H1 (cell line): ENCODE measurements at regions not wholly inside any gene's neighbourhood (a gene's known extent, or its start where the extent isn't known, plus 50 kb on each side); places are given as distances from the start of the nearest gene placed in this dataset.

ENCODE experiments used
- CTCF ChIA-PET: fragments of 300-600 bp; sonication (Branson Sonifier 250); formaldehyde crosslinking; loops from one replicate; lab custom pipeline; 2021; ENCODE audit not compliant: partially characterized antibody; lab: Charles Lee
- POLR2A ChIA-PET: fragments of 300-600 bp; sonication (Branson Sonifier 250); formaldehyde crosslinking; loops from one replicate; lab custom pipeline; 2021; ENCODE audit warnings: inconsistent platforms; ENCODE audit not compliant: partially characterized antibody; lab: Charles Lee
- DNase-seq, 2 experiments: peaks; one replicate each; pipeline versions ENCODE4 v3.0.0 to v3.0.0-alpha.2; 2010 to 2022; ENCODE audit warnings: low spot score in 2 of 2, low read depth in 1 of 2, mixed read lengths in 1 of 2
- FAIRE-seq: peaks from 2 replicates; lab custom pipeline; 2011; peaks lifted over from hg19 to GRCh38; lab: Jason Lieb, UNC
- H2AFZ ChIP-seq: 2 replicates; pipeline ENCODE4 v1.8.1; 2012; ENCODE audit warnings: low read length, inconsistent platforms
- H2AK5ac ChIP-seq: 2 replicates; pipeline ENCODE4 v1.6.1; 2013; ENCODE audit warnings: low read depth, low read length
- H2BK120ac ChIP-seq: replicated peaks from 2 replicates; pipeline ENCODE3; 2013; ENCODE audit warnings: low read depth, low read length, inconsistent platforms
- H2BK12ac ChIP-seq: 2 replicates; pipeline ENCODE4 v1.6.1; 2013; ENCODE audit warnings: low read depth, low read length
- H2BK15ac ChIP-seq: 2 replicates; pipeline ENCODE4 v1.6.1; 2013; ENCODE audit warnings: low read length
- H2BK20ac ChIP-seq: 2 replicates; pipeline ENCODE4 v1.6.1; 2013; ENCODE audit warnings: low read length
- H2BK5ac ChIP-seq: 2 replicates; pipeline ENCODE4 v1.6.1; 2013; ENCODE audit warnings: low read depth, low read length
- H3K14ac ChIP-seq: 2 replicates; pipeline ENCODE4 v1.6.1; 2013; ENCODE audit warnings: inconsistent platforms; ENCODE audit not compliant: insufficient read length
- H3K18ac ChIP-seq: 2 replicates; pipeline ENCODE4 v1.6.1; 2013; ENCODE audit warnings: low read length; ENCODE audit errors: extremely low read depth
- H3K23ac ChIP-seq: 2 replicates; pipeline ENCODE4 v1.6.1; 2013; ENCODE audit warnings: inconsistent platforms; ENCODE audit not compliant: insufficient read length
- H3K23me2 ChIP-seq: 2 replicates; pipeline ENCODE4 v1.6.1; 2013; ENCODE audit warnings: low read depth, low read length
- H3K27ac ChIP-seq: 2 replicates; pipeline ENCODE4 v1.6.1; 2011; ENCODE audit warnings: low read depth, low read length, inconsistent platforms
- H3K27me3 ChIP-seq, 4 experiments: replicated peaks in 1 of 4; 1 replicate in 1 of 4; 2 replicates in 3 of 4; pipeline versions ENCODE4 v1.6.1 to v1.8.1; 2011 to 2013; ENCODE audit warnings: low read length in 3 of 4, mild to moderate bottlenecking in 3 of 4, inconsistent platforms in 2 of 4, mixed read lengths in 2 of 4, moderate library complexity in 1 of 4; ENCODE audit not compliant: control insufficient read depth in 3 of 4, insufficient read depth in 3 of 4; ENCODE audit errors: extremely low read depth in 1 of 4
- H3K36me3 ChIP-seq, 4 experiments: 2 replicates each; pipeline versions ENCODE4 v1.6.1 to v1.8.1; 2011 to 2013; ENCODE audit warnings: mild to moderate bottlenecking in 4 of 4, low read length in 3 of 4, moderate library complexity in 2 of 4, control low read depth in 1 of 4, inconsistent platforms in 1 of 4; ENCODE audit not compliant: insufficient read depth in 4 of 4, control insufficient read depth in 2 of 4
- H3K4ac ChIP-seq: replicated peaks from 2 replicates; pipeline ENCODE3; 2013; ENCODE audit warnings: low read length, low read depth, mixed read lengths, inconsistent platforms; ENCODE audit not compliant: insufficient read length
- H3K4me1 ChIP-seq, 4 experiments: replicated peaks in 1 of 4; 1 replicate in 1 of 4; 2 replicates in 3 of 4; pipeline versions ENCODE4 v1.6.1 to v1.8.1; 2011 to 2013; ENCODE audit warnings: low read length in 3 of 4, inconsistent platforms in 2 of 4, mixed read lengths in 1 of 4; ENCODE audit not compliant: insufficient read depth in 4 of 4, control insufficient read depth in 3 of 4
- H3K4me2 ChIP-seq, 2 experiments: 2 replicates each; pipeline versions ENCODE4 v1.6.1 to v1.8.1; 2011 to 2013; ENCODE audit warnings: low read depth in 2 of 2, low read length in 2 of 2, control low read depth in 1 of 2, inconsistent platforms in 1 of 2, mild to moderate bottlenecking in 1 of 2; ENCODE audit not compliant: insufficient read depth in 1 of 2
- H3K4me3 ChIP-seq, 4 experiments: fragments of 200-600, 300-600 bp in 1 of 4; sonication (generic), shearing (Covaris generic), sonication (Bioruptor Twin) in 1 of 4; 2 replicates each; pipeline versions ENCODE4 v1.5.1 to v1.8.1; 2011 to 2016; ENCODE audit warnings: low read length in 4 of 4, low read depth in 3 of 4, control low read depth in 2 of 4, inconsistent platforms in 2 of 4, mild to moderate bottlenecking in 2 of 4, mixed read lengths in 1 of 4, moderate library complexity in 1 of 4; ENCODE audit not compliant: insufficient read depth in 2 of 4; ENCODE audit errors: extremely low read depth in 1 of 4
- H3K56ac ChIP-seq: replicated peaks from 2 replicates; pipeline ENCODE3; 2013; ENCODE audit warnings: low read depth, mild to moderate bottlenecking, mixed read lengths, low read length, inconsistent platforms; ENCODE audit not compliant: insufficient read length
- H3K79me1 ChIP-seq: 2 replicates; pipeline ENCODE4 v1.6.1; 2013; ENCODE audit warnings: low read depth, low read length, control low read depth
- H3K79me2 ChIP-seq, 2 experiments: 2 replicates each; pipeline versions ENCODE4 v1.6.1 to v1.8.1; 2012 to 2013; ENCODE audit warnings: low read length in 2 of 2, mild to moderate bottlenecking in 2 of 2, inconsistent platforms in 1 of 2; ENCODE audit not compliant: insufficient read depth in 2 of 2, control insufficient read depth in 1 of 2
- H3K9ac ChIP-seq, 4 experiments: replicated peaks in 1 of 4; 1 replicate in 1 of 4; 2 replicates in 3 of 4; pipeline versions ENCODE4 v1.6.1 to v1.8.1; 2011 to 2013; ENCODE audit warnings: low read depth in 3 of 4, low read length in 3 of 4, control low read depth in 2 of 4, mild to moderate bottlenecking in 2 of 4, moderate library complexity in 2 of 4, inconsistent platforms in 1 of 4; ENCODE audit errors: extremely low read depth in 1 of 4
- H3K9me3 ChIP-seq, 2 experiments: 2 replicates each; pipeline versions ENCODE4 v1.6.1 to v1.8.1; 2012 to 2013; ENCODE audit warnings: mild to moderate bottlenecking in 2 of 2, moderate library complexity in 2 of 2, control low read depth in 1 of 2, inconsistent platforms in 1 of 2, low read depth in 1 of 2, low read length in 1 of 2, mixed read lengths in 1 of 2; ENCODE audit not compliant: insufficient read depth in 2 of 2
- H4K20me1 ChIP-seq, 2 experiments: replicated peaks in 1 of 2; 2 replicates each; pipeline versions ENCODE3 to v1.8.1; 2011 to 2013; ENCODE audit warnings: inconsistent platforms in 2 of 2, low read length in 2 of 2, mild to moderate bottlenecking in 1 of 2; ENCODE audit not compliant: insufficient read depth in 2 of 2, control insufficient read depth in 1 of 2
- H4K5ac ChIP-seq: 2 replicates; pipeline ENCODE4 v1.6.1; 2013; ENCODE audit warnings: low read length, low read depth, mixed read lengths, inconsistent platforms; ENCODE audit not compliant: insufficient read length
- H4K8ac ChIP-seq: 2 replicates; pipeline ENCODE4 v1.8.0; 2013; ENCODE audit warnings: mild to moderate bottlenecking, moderate library complexity, low read length, inconsistent platforms; ENCODE audit not compliant: insufficient read depth; ENCODE audit errors: extremely low read depth
- H4K91ac ChIP-seq: replicated peaks from 2 replicates; pipeline ENCODE3; 2013; ENCODE audit warnings: low read length, mixed read lengths, inconsistent platforms; ENCODE audit not compliant: insufficient read length
- ASH2L ChIP-seq: fragments of 200-600, 300-600 bp; sonication (generic); IDR thresholded peaks from one replicate; pipeline ENCODE4 v1.7.1; 2017; ENCODE audit warnings: low read length
- BCL11A ChIP-seq, 2 experiments: IDR thresholded peaks; one replicate each; pipeline ENCODE4 v1.6.1; 2011; ENCODE audit warnings: low read depth in 2 of 2, low read length in 2 of 2, mild to moderate bottlenecking in 2 of 2
- CBX8 ChIP-seq: fragments of 300-800, 300-1000 bp; sonication (generic); IDR thresholded peaks from 2 replicates; pipeline ENCODE4 v1.7.1; 2016; ENCODE audit warnings: low read depth, low read length, borderline replicate concordance
- EP300 ChIP-seq, 2 experiments: IDR thresholded peaks; 1 replicate in 1 of 2; 2 replicates in 1 of 2; pipeline ENCODE4 v1.6.1; 2011 to 2012; ENCODE audit warnings: low read depth in 2 of 2, low read length in 2 of 2, mild to moderate bottlenecking in 2 of 2, borderline replicate concordance in 1 of 2, inconsistent platforms in 1 of 2, moderate library complexity in 1 of 2
- EZH2 ChIP-seq: fragments of 200-600 bp; sonication (generic); IDR thresholded peaks from 2 replicates; pipeline ENCODE4 v1.7.1; 2012; ENCODE audit warnings: low read depth, mild to moderate bottlenecking, moderate library complexity, low read length, inconsistent platforms; ENCODE audit not compliant: severe bottlenecking
- GABPA ChIP-seq: IDR thresholded peaks from 2 replicates; pipeline ENCODE4 v1.6.1; 2011; ENCODE audit warnings: mild to moderate bottlenecking, low read length, moderate library complexity, borderline replicate concordance; ENCODE audit not compliant: insufficient read depth
- HDAC2 ChIP-seq, 2 experiments: fragments of 300-600 bp in 1 of 2; sonication (generic) in 1 of 2; IDR thresholded peaks; 2 replicates each; pipeline ENCODE4 v1.6.1; 2011 to 2012; ENCODE audit warnings: low read depth in 2 of 2, low read length in 2 of 2, mild to moderate bottlenecking in 2 of 2, moderate library complexity in 2 of 2, borderline replicate concordance in 1 of 2, inconsistent platforms in 1 of 2
- KDM5A ChIP-seq: fragments of 200-600 bp; IDR thresholded peaks from 2 replicates; pipeline ENCODE4 v1.7.1; 2012; ENCODE audit warnings: mild to moderate bottlenecking, low read length, inconsistent platforms, mixed read lengths
- POU5F1 ChIP-seq: IDR thresholded peaks from 2 replicates; pipeline ENCODE4 v1.6.1; 2011; ENCODE audit warnings: low read depth, mild to moderate bottlenecking, low read length, moderate library complexity
- RBBP5 ChIP-seq: IDR thresholded peaks from 2 replicates; pipeline ENCODE4 v1.7.1; 2012; ENCODE audit warnings: low read depth, mild to moderate bottlenecking, inconsistent platforms, low read length, moderate library complexity, borderline replicate concordance
- RXRA ChIP-seq: IDR thresholded peaks from 2 replicates; pipeline ENCODE4 v1.6.1; 2011; ENCODE audit warnings: low read depth, mild to moderate bottlenecking, low read length, moderate library complexity; ENCODE audit not compliant: insufficient read depth
- SIX5 ChIP-seq: IDR thresholded peaks from 2 replicates; pipeline ENCODE4 v1.6.1; 2011; ENCODE audit warnings: mild to moderate bottlenecking, low read depth, low read length
- SRF ChIP-seq: IDR thresholded peaks from 2 replicates; pipeline ENCODE4 v1.6.1; 2011; ENCODE audit warnings: mild to moderate bottlenecking, low read depth, low read length, moderate library complexity
- WGBS, 2 experiments: shearing (Covaris generic) in 1 of 2; methylation state at CpG; one replicate each; pipeline versions ENCODE4 v1.1.6 to v1.1.7; 2013 to 2015; ENCODE audit warnings: low lambda C conversion rate in 2 of 2, mixed read lengths in 2 of 2, inconsistent platforms in 1 of 2, low coverage in 1 of 2, missing lambda C conversion rate in 1 of 2; ENCODE audit not compliant: insufficient replicate concordance in 2 of 2, insufficient coverage in 1 of 2, insufficient read length in 1 of 2; ENCODE audit errors: extremely low coverage in 1 of 2, missing lambda C conversion rate in 1 of 2; 5-methylcytosine and 5-hydroxymethylcytosine counted together
- TF ChIP-seq, protein P1 (sequence below): IDR thresholded peaks from 2 replicates; pipeline ENCODE4 v1.6.1; 2012; ENCODE audit warnings: inconsistent platforms

GRCh38 chr5:163193886-163194285 lies 243.5 kb upstream of the CCNG1 start:
- no peak overlapping the region for H3K14ac ChIP-seq
- TF ChIP-seq POU5F1: no peak
- no peak for TF ChIP-seq CBX8
- no peak for TF ChIP-seq RBBP5
- no peak for TF ChIP-seq GABPA
- no peak for TF ChIP-seq SIX5
- no peak for TF ChIP-seq EP300 (IDR thresholded peaks at IDR 0.05; ENCODE audit: borderline replicate concordance in 1 of 2, low read depth in 2 of 2, low read length in 2 of 2)
- TF ChIP-seq EZH2: no peak
- TF ChIP-seq, protein P1, sequence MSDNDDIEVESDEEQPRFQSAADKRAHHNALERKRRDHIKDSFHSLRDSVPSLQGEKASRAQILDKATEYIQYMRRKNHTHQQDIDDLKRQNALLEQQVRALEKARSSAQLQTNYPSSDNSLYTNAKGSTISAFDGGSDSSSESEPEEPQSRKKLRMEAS: no peak
- TF ChIP-seq BCL11A (IDR thresholded peaks at IDR 0.05; ENCODE audit: low read depth in 2 of 2, low read length in 2 of 2): no peak
- TF ChIP-seq KDM5A: no peak
- TF ChIP-seq RXRA: no peak
- TF ChIP-seq ASH2L: no peak
- no peak for TF ChIP-seq SRF
- TF ChIP-seq HDAC2 (IDR thresholded peaks at IDR 0.05; ENCODE audit: borderline replicate concordance in 1 of 2, low read depth in 2 of 2, low read length in 2 of 2): no peak
- no peaks in the 10 kb centered on the region for H3K36me3 ChIP-seq
- no peak overlapping the region for H2BK5ac ChIP-seq
- ChIA-PET POLR2A (no interaction called here), CTCF (no interaction called here)
- H3K4me1 ChIP-seq: no peaks in the 10 kb centered on the region; a peak in 1 of 7 replicates
- H3K4me2 ChIP-seq: no peak overlapping the region
- no peak overlapping the region for H2AK5ac ChIP-seq
- no peaks in the 10 kb centered on the region for H3K79me2 ChIP-seq
- no peak overlapping the region for H2BK20ac ChIP-seq
- H3K18ac ChIP-seq: no peak overlapping the region
- no peak overlapping the region for H2AFZ ChIP-seq
- H3K23ac ChIP-seq: no peak overlapping the region
- H3K4ac ChIP-seq: no peak overlapping the region
- no peak overlapping the region for H2BK12ac ChIP-seq
- FAIRE-seq: no peak
- H3K9me3 ChIP-seq: no peaks in the 10 kb centered on the region
- no peaks in the 10 kb centered on the region for H3K79me1 ChIP-seq
- H3K23me2 ChIP-seq: no peaks in the 10 kb centered on the region
- DNase-seq: no peak
- H3K56ac ChIP-seq: no peak overlapping the region
- no peak overlapping the region for H4K5ac ChIP-seq
- H3K9ac ChIP-seq: no peak overlapping the region
- H4K91ac ChIP-seq: no peak overlapping the region
- no peak overlapping the region for H2BK15ac ChIP-seq
- no peak overlapping the region for H3K27ac ChIP-seq
- peaks cover 0 to 1% (median 0%) of the 10 kb centered on the region in 4 experiments; a peak in 1 of 7 replicates for H3K27me3 ChIP-seq
- H2BK120ac ChIP-seq: no peak overlapping the region
- WGBS, 2 experiments: 97% methylated on average over 7 of the region's 7 CpGs; no CpG with 5 or more reads in 1 of the 2 experiments
- H3K4me3 ChIP-seq: no peak overlapping the region
- peaks cover 0 to 1% of the 10 kb centered on the region in 2 experiments for H4K20me1 ChIP-seq
- no peak overlapping the region for H4K8ac ChIP-seq
